Neural cell (in vitro differentiated cells): ENCODE measurements at regions not wholly inside any gene's neighbourhood (a gene's known extent, or its start where the extent isn't known, plus 50 kb on each side); places are given as distances from the start of the nearest gene placed in this dataset.

Source experiments
- CTCF ChIP-seq: fragments of 450-650 bp; IDR thresholded peaks from 2 replicates; pipeline ENCODE4 v1.5.1; 2014; ENCODE audit warnings: antibody characterized with exemption, mild to moderate bottlenecking, moderate library complexity; ENCODE audit not compliant: poor library complexity, severe bottlenecking
- EP300 ChIP-seq: fragments of 450-650 bp; conservative IDR thresholded peaks from 2 replicates; pipeline ENCODE4 v1.6.1; 2014; ENCODE audit warnings: antibody characterized with exemption, mild to moderate bottlenecking, moderate library complexity; ENCODE audit not compliant: poor library complexity, severe bottlenecking
- EZH2 ChIP-seq: fragments of 200-600, 300-800 bp; shearing (Covaris generic), sonication (generic); IDR thresholded peaks from 2 replicates; pipeline ENCODE4 v1.6.1; 2014; ENCODE audit warnings: antibody characterized with exemption, low read length, borderline replicate concordance, mild to moderate bottlenecking; ENCODE audit not compliant: insufficient read depth, poor library complexity, severe bottlenecking
- MXI1 ChIP-seq: fragments of 450-650 bp; conservative IDR thresholded peaks from 2 replicates; pipeline ENCODE4 v1.6.1; 2014; ENCODE audit warnings: antibody characterized with exemption, mild to moderate bottlenecking; ENCODE audit not compliant: poor library complexity, severe bottlenecking
- POLR2AphosphoS5 ChIP-seq: IDR thresholded peaks from 2 replicates; pipeline ENCODE4 v1.6.1; 2012
- RAD21 ChIP-seq: fragments of 450-650 bp; conservative IDR thresholded peaks from 2 replicates; pipeline ENCODE4 v1.6.1; 2014; ENCODE audit warnings: antibody characterized with exemption, mild to moderate bottlenecking, moderate library complexity
- REST ChIP-seq: IDR thresholded peaks from 2 replicates; pipeline ENCODE4 v1.6.1; 2012; ENCODE audit warnings: borderline replicate concordance
- SMC3 ChIP-seq: fragments of 450-650 bp; conservative IDR thresholded peaks from 2 replicates; pipeline ENCODE4 v1.6.1; 2014; ENCODE audit warnings: antibody characterized with exemption, mild to moderate bottlenecking, moderate library complexity; ENCODE audit not compliant: poor library complexity

GRCh38 chr4:153909672-153910071 is 120.8 kb upstream of the SFRP2 start:
- no peak for TF ChIP-seq CTCF
- TF ChIP-seq EP300: no peak
- no peak for TF ChIP-seq EZH2
- no peak for TF ChIP-seq POLR2AphosphoS5
- TF ChIP-seq REST: no peak
- TF ChIP-seq SMC3: no peak
- no peak for TF ChIP-seq RAD21
- TF ChIP-seq MXI1: no peak
